MM.1S (cell line): ENCODE measurements at regions not wholly inside any gene's neighbourhood (a gene's known extent, or its start where the extent isn't known, plus 50 kb on each side); places are given as distances from the start of the nearest gene placed in this dataset.

Experiments used
- DNase-seq: peaks from one replicate; pipeline ENCODE4 v3.0.0-alpha.2; 2015
- H2AFZ ChIP-seq: fragments of 300-600 bp; sonication (generic); 2 replicates; pipeline ENCODE4 v1.6.0; 2016; ENCODE audit warnings: antibody characterized with exemption, low read length
- H3F3A ChIP-seq: fragments of 300-600 bp; sonication (generic); 2 replicates; pipeline ENCODE4 v1.6.1; 2016; ENCODE audit warnings: mild to moderate bottlenecking, antibody characterized with exemption, low read length, moderate library complexity, mixed read lengths; ENCODE audit not compliant: insufficient read depth
- H3K27ac ChIP-seq: fragments of 300-600 bp; sonication (generic); 2 replicates; pipeline ENCODE4 v1.5.1; 2016; ENCODE audit warnings: mild to moderate bottlenecking, low read length
- H3K27me3 ChIP-seq: fragments of 300-600 bp; sonication (generic); replicated peaks from 2 replicates; pipeline ENCODE4 v1.6.0; 2016; ENCODE audit warnings: low read length; ENCODE audit not compliant: insufficient read depth
- H3K36me3 ChIP-seq: fragments of 300-600 bp; sonication (generic); replicated peaks from 2 replicates; pipeline ENCODE4 v1.6.1; 2016; ENCODE audit warnings: mild to moderate bottlenecking, low read length, mixed read lengths; ENCODE audit not compliant: insufficient read depth
- H3K4me1 ChIP-seq: fragments of 300-600 bp; sonication (generic); 2 replicates; pipeline ENCODE4 v1.6.1; 2016; ENCODE audit warnings: low read length, mixed read lengths
- H3K4me2 ChIP-seq: fragments of 300-600 bp; sonication (generic); 2 replicates; pipeline ENCODE4 v1.6.0; 2016; ENCODE audit warnings: low read depth, low read length
- H3K4me3 ChIP-seq: fragments of 300-600 bp; sonication (generic); 2 replicates; pipeline ENCODE4 v1.5.1; 2016; ENCODE audit warnings: low read length, mixed read lengths
- H3K79me2 ChIP-seq: fragments of 300-600 bp; sonication (generic); 2 replicates; pipeline ENCODE4 v1.6.1; 2016; ENCODE audit warnings: mixed run types, low read length, mixed read lengths
- H3K9ac ChIP-seq: fragments of 300-600 bp; sonication (generic); 2 replicates; pipeline ENCODE4 v1.6.1; 2016; ENCODE audit warnings: low read length, mixed read lengths
- H3K9me2 ChIP-seq: fragments of 300-600 bp; sonication (generic); replicated peaks from 2 replicates; pipeline ENCODE4 v1.6.1; 2016; ENCODE audit warnings: mild to moderate bottlenecking, low read length, mixed read lengths; ENCODE audit not compliant: insufficient read depth
- H3K9me3 ChIP-seq: fragments of 300-600 bp; sonication (generic); replicated peaks from 2 replicates; pipeline ENCODE4 v1.6.1; 2016; ENCODE audit warnings: mild to moderate bottlenecking, low read length, mixed read lengths; ENCODE audit not compliant: insufficient read depth
- H4K20me1 ChIP-seq: fragments of 300-600 bp; sonication (generic); 2 replicates; pipeline ENCODE4 v1.6.1; 2016; ENCODE audit warnings: mild to moderate bottlenecking, low read length, moderate library complexity, mixed read lengths; ENCODE audit not compliant: insufficient read depth
- CTCF ChIP-seq: fragments of 300-600 bp; sonication (generic); IDR thresholded peaks from 2 replicates; pipeline ENCODE4 v1.5.1; 2016; ENCODE audit warnings: antibody characterized with exemption, low read length, mixed read lengths
- EZH2 ChIP-seq: fragments of 300-600 bp; sonication (generic); optimal IDR thresholded peaks from 2 replicates; pipeline ENCODE3; 2017; ENCODE audit warnings: low read depth, mild to moderate bottlenecking, antibody characterized with exemption, low read length, mixed read lengths
- EZH2phosphoT487 ChIP-seq: fragments of 300-600 bp; sonication (generic); IDR thresholded peaks from 2 replicates; pipeline ENCODE4 v1.6.1; 2018; ENCODE audit warnings: antibody characterized with exemption, low read length

- H3K9me3 ChIP-seq: no peaks in the 10 kb centered on the region
Observed at GRCh38 chr6:168387911-168388310, 53.1 kb upstream of the SMOC2 start.

DNA sequence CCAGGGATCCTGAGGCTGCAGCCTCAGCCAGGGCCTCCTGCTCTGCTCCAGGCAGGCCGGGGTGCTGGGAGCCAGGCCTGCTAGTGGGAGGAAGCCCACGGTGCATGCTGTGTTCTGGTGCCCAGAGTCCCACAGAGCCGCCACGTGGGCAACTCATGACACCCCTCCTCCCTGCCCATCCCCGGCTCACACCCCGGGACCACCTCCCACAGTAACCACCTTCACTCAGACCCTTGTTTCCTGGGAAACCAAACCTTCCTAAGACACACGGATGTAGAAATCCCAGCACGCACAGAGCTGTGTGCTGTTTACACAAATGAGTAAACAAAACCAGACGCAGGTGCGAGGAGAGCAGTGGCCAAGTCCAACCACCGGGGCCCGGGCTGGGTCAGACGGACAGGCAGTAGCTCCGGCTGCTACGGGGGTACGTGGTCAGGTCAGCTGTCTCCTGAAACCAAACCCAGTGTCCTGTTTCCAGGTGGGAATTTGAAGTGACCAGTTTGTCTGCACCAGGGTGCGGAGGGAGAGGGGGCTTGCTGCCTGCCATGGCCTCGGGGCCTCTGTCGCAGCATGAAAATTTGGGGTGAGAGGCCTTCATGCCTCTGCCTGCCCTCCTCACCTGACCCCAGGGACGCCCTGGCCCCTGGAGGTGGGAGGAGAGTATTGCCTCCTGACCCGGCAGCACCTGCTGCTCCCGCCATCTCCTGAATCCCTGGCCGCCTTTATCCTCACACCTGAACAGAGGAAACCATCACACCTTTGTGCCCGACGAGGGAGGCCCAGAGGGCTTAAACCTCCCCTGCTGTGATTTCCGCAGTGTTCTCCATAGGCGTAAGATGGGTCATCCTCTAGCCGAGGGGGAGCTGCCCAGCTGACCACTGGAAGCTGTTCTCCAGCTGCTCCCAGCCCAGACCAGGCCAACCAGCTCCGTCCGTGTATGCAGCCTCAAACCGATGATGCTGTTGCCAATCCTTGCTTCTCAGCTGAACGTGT lies 52.0 kb upstream of the SMOC2 start:
- Histone ChIP-seq H3K9me3 (no peaks in the 10 kb centered on the region), H3K9ac (no peak overlapping the region), H3K4me3 (no peak overlapping the region), H3K4me2 (no peak overlapping the region), H4K20me1 (no peaks in the 10 kb centered on the region), H3K79me2 (no peaks in the 10 kb centered on the region), H2AFZ (no peak overlapping the region), H3K4me1 (no peaks in the 10 kb centered on the region), H3F3A (no peaks in the 10 kb centered on the region), H3K27ac (no peak overlapping the region), H3K27me3 (no peaks in the 10 kb centered on the region), H3K36me3 (no peaks in the 10 kb centered on the region), H3K9me2 (no peaks in the 10 kb centered on the region)
- TF ChIP-seq EZH2phosphoT487 (no peak), CTCF (no peak), EZH2 (no peak)
- DNase-seq: no peak

More at GRCh38 chr6:168387911-168388310, 53.1 kb upstream of the SMOC2 start:
- Histone ChIP-seq H3F3A (no peaks in the 10 kb centered on the region), H2AFZ (no peak overlapping the region), H3K9ac (no peak overlapping the region), H3K4me1 (no peaks in the 10 kb centered on the region), H3K4me3 (no peak overlapping the region), H4K20me1 (no peaks in the 10 kb centered on the region), H3K4me2 (no peak overlapping the region), H3K27me3 (no peaks in the 10 kb centered on the region), H3K9me2 (no peaks in the 10 kb centered on the region), H3K79me2 (no peaks in the 10 kb centered on the region), H3K27ac (no peak overlapping the region), H3K36me3 (no peaks in the 10 kb centered on the region)
- DNase-seq: no peak
- TF ChIP-seq EZH2: no peak

DNA sequence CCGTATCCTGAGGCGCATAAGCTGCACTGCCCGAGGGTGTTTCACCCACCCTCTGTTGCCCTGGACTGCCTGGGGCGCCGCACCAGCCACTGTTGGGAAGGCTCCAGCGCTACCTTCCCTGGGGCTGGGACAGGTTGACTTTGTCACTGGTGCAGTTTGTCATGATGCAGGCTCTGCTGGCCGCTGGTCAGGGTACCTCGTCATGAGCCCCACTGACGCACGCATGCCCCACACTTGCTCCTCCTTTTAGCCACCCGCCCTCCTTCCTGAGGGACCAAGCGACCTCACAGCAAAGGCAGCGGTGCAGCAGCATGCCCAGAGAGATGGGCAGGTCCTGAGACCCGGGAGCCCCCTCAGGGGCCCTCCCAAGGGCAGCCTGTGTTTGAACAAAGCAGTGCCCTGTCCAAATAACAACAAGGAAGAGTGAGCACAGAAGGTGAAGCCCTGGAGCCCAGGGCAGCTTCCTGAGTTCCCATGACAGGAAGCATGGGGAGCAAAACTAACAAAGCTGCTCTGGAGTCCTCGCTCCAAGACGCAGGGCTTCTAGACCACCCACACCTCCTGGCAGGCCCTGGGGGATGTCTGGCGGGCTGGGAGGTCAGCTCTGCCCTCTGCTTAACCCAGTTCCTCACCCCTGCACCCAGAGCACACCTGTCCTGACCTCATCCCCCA lies 50.1 kb upstream of the SMOC2 start:
- no peak for DNase-seq
- Histone ChIP-seq H3K9ac (no peak overlapping the region), H3K4me3 (no peak overlapping the region), H3K9me2 (no peaks in the 10 kb centered on the region), H3K27ac (no peak overlapping the region), H3K36me3 (no peaks in the 10 kb centered on the region), H3K4me2 (no peak overlapping the region), H3K9me3 (no peaks in the 10 kb centered on the region), H3K79me2 (no peaks in the 10 kb centered on the region), H3F3A (no peaks in the 10 kb centered on the region), H3K27me3 (no peaks in the 10 kb centered on the region), H2AFZ (no peak overlapping the region), H3K4me1 (no peaks in the 10 kb centered on the region), H4K20me1 (no peaks in the 10 kb centered on the region)
- TF ChIP-seq CTCF (no peak), EZH2 (no peak), EZH2phosphoT487 (no peak)
